ENCODE measurements at regions not wholly inside any gene's neighbourhood (a gene's known extent, or its start where the extent isn't known, plus 50 kb on each side); places are given as distances from the start of the nearest gene placed in this dataset.

DNA sequence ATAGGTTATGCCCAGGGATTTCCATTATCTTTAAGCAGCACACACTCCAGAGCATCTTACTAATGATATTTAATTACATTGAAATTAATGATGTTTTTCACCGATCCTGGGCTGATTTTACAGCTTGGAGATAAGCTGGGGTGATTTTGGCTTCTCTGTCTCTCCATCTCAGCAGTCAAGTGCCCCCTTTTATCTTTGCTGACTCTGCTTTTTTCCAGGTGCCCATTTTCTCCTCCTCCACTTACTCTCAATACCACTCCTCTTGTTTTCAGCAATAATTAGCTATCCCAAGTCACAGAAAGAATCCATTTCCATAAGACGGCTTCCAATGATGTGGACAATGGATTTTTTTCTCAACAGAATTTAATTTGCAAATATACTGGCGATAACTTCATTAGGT, 266.7 kb downstream of the GBA3 start:
- TF ChIP-seq EP300 (IDR thresholded peaks at IDR 0.05; ENCODE audit: low read depth) = no peak
- TF ChIP-seq, protein P1, sequence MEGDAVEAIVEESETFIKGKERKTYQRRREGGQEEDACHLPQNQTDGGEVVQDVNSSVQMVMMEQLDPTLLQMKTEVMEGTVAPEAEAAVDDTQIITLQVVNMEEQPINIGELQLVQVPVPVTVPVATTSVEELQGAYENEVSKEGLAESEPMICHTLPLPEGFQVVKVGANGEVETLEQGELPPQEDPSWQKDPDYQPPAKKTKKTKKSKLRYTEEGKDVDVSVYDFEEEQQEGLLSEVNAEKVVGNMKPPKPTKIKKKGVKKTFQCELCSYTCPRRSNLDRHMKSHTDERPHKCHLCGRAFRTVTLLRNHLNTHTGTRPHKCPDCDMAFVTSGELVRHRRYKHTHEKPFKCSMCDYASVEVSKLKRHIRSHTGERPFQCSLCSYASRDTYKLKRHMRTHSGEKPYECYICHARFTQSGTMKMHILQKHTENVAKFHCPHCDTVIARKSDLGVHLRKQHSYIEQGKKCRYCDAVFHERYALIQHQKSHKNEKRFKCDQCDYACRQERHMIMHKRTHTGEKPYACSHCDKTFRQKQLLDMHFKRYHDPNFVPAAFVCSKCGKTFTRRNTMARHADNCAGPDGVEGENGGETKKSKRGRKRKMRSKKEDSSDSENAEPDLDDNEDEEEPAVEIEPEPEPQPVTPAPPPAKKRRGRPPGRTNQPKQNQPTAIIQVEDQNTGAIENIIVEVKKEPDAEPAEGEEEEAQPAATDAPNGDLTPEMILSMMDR (IDR thresholded peaks at IDR 0.05) = no peak

Data from transverse colon (tissue), 3 donors.